Vagina (tissue), 2 donors: ENCODE measurements at regions not wholly inside any gene's neighbourhood (a gene's known extent, or its start where the extent isn't known, plus 50 kb on each side); places are given as distances from the start of the nearest gene placed in this dataset.

ENCODE experiments used
- POLR2A ChIP-seq, 2 donors: fragments of 450-650 bp; IDR thresholded peaks; one replicate each; pipeline ENCODE4 v1.6.1; 2017; ENCODE audit warnings: antibody characterized with exemption in 2 of 2, mild to moderate bottlenecking in 2 of 2, moderate library complexity in 2 of 2
- POLR2AphosphoS5 ChIP-seq, 2 donors: sonication (generic); formaldehyde crosslinking; IDR thresholded peaks; one replicate each; pipeline ENCODE4 v1.9.0; 2017; ENCODE audit warnings: antibody characterized with exemption in 2 of 2, mild to moderate bottlenecking in 2 of 2, low read depth in 1 of 2; ENCODE audit not compliant: insufficient read depth in 1 of 2
- TF ChIP-seq, protein P1 (sequence below), 3 experiments: fragments of 450-650 bp in 2 of 3; fragments of 200-600 bp in 1 of 3; sonication (generic) in 1 of 3; IDR thresholded peaks; one replicate each; pipeline ENCODE4 v1.5.1; 2017 to 2019; ENCODE audit warnings: antibody characterized with exemption in 3 of 3, mild to moderate bottlenecking in 2 of 3, moderate library complexity in 2 of 3

DNA sequence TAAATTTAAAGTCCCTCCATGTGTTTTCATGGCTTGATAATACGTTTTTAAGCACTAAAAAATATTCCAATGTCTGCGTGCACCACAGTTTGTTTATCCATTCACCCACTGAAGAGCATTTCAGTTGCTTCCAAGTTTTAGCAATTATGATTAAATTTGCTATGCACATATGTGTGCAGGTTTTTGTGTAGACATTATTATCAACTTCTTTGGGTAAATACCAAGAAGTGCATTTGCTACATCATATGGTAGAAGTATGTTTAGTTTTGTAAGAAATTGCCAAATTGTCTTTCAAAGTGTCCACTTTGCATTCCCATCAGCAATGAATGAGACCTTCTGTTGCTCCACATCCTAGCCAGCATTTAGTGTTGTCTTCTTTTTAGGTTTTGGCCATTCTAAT lies 550.0 kb downstream of the BRINP3 start:
- TF ChIP-seq, protein P1, sequence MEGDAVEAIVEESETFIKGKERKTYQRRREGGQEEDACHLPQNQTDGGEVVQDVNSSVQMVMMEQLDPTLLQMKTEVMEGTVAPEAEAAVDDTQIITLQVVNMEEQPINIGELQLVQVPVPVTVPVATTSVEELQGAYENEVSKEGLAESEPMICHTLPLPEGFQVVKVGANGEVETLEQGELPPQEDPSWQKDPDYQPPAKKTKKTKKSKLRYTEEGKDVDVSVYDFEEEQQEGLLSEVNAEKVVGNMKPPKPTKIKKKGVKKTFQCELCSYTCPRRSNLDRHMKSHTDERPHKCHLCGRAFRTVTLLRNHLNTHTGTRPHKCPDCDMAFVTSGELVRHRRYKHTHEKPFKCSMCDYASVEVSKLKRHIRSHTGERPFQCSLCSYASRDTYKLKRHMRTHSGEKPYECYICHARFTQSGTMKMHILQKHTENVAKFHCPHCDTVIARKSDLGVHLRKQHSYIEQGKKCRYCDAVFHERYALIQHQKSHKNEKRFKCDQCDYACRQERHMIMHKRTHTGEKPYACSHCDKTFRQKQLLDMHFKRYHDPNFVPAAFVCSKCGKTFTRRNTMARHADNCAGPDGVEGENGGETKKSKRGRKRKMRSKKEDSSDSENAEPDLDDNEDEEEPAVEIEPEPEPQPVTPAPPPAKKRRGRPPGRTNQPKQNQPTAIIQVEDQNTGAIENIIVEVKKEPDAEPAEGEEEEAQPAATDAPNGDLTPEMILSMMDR (IDR thresholded peaks at IDR 0.05), result no peak
- TF ChIP-seq POLR2A (IDR thresholded peaks at IDR 0.05) (no peak), POLR2AphosphoS5 (IDR thresholded peaks at IDR 0.05; ENCODE audit: insufficient read depth in 1 of 2, low read depth in 1 of 2) (no peak)
